Smooth muscle cell of the brain vasculature (primary cell): ENCODE measurements at regions not wholly inside any gene's neighbourhood (a gene's known extent, or its start where the extent isn't known, plus 50 kb on each side); places are given as distances from the start of the nearest gene placed in this dataset.

Experiments used
- DNase-seq: peaks from one replicate; pipeline ENCODE4 v3.0.0-alpha.2; 2012; ENCODE audit warnings: low read depth, low spot score

- no peak for DNase-seq
These were observed 103.1 kb upstream of the KAZN start for GRCh38 chr1:14495381-14495780.

DNA sequence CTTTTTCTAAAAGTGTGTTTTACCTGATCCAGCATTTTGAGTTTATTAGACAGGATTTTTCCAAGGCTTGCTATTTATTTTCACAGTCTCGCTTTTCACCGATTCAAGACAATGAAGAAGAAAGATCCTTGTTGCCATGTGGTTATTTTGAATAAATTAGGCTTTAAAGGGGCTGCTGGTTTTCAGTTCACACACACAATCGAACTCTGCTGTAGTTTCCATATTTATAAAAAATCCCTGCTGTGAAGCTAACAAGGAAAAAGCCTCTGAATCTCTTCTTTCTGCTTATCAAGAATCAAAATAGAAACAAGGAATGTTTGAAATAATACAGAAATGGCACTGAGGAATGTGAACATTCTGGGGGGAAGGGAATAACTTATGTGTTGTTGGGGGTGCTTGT, 102.5 kb upstream of the KAZN start:
- no peak for DNase-seq

DNA sequence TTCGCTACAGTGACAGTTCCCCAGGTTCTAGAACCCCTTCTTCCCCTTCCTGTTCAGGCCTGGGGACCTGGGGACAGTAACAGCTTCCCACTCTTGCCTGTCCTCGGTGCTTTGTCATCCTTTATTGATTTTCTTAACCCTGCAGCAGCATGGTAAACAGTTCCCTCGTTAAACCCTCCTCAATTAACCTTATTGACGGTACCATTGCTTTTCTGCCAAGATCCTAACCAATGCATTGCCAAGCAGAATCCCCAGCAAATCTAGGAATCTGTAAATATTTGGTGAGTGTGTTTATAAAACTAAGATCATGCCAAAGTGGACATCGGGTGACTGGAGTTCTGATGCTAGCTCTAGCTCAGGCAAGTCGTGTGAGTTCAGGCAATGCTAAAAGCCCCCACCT, 99.6 kb upstream of the KAZN start:
- DNase-seq, result no peak

DNA sequence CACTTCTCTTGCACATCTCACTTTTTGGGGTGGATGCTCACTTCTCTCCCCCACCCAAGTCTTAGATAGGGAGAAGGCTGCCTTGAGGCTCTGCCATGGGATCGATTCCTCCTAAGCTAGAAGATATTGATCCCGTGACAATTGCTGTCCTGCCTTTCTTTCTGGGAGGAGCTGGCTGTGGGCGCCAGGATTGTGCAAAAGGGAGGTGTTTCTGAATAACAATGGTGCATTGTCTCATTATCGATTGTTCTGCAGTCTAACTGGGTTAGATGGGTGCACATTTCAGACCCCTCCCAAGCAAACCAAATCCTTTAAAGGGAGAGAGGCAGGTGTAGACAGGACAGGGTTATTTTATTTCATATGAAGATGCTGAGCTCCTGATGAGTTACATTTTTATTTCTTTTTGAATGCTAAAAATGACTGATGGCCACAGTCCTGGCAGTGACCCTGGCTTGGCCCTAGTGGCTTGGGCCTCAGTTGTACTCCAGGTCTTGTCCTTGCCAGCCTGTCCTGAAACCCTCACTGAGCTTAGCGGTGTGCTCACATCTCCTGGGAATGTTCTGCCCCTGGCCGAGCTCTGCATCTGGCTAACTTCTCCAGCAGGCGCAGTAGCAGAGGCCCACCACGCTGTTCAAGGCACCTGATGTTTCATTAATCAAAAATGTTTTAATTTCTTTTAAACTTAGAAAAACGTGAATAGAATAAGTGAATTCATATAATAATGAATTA, 99.0 kb upstream of the KAZN start:
- DNase-seq, result no peak

DNA sequence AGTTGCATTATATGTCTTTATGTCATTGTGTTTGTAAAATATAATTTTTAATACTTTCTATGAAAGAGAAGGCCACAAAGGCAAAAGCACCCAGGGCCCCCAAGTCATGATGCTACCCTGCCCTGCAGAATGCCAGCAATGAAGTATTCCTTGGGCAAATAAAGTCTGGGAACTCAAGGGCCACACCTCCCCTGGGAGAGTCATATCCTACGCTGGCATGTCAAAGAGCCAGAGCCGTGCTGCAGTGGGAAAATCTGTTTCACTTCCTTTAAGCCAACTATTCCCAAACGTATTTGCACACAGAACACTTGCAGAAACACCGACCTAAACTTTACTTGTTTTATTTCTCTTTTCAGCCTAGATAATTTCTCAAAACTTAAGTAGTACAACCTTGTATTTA, 98.4 kb upstream of the KAZN start:
- no peak for DNase-seq

GRCh38 chr1:14500912-14501311, 97.6 kb upstream of the KAZN start:
- DNase-seq, result no peak

- no peak for DNase-seq
These were observed 94.0 kb upstream of the KAZN start for GRCh38 chr1:14504517-14504916.

- no peak for DNase-seq
These were observed 91.8 kb upstream of the KAZN start for GRCh38 chr1:14506471-14507255.

- DNase-seq, result no peak
These were observed 91.2 kb upstream of the KAZN start for GRCh38 chr1:14507262-14507661.

GRCh38 chr1:14508613-14509012, 89.9 kb upstream of the KAZN start:
- no peak for DNase-seq

GRCh38 chr1:14511166-14511680, 87.3 kb upstream of the KAZN start:
- DNase-seq, result no peak

DNA sequence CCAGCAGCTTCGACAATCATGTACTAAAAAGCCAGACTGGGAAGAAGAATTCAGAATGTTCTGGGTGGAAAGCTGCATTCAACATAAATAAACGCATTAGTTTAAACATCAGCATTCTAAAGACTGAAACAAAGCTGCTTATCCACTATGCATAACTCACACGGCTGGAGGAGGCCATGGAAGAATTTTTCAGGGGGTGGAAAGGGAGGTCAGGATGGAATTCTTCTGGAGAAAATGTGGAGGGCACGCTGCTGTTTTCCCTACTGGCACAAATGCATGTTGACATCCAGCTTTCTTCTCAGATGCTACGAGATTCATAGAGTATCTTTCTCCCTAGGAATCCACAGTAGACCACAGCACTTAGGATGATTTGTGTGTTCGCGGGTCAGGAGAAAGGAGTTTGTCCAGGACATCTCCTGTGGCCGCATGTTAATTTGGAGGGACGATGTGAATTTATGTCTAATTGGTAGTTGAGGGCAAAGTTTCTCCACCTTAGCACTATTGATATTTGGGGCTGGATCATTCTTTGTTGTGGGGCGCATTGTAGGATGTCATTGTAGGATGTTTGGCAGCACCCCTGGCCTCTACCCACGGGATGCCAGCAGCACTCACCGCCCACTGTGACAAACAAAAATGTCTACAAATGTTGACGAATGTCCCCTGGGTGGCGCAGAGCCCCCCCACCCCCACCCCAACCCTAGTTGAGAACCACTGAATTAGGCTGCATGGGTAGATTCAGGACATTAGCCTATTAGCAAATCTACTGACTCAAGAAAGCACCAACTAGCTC, 86.5 kb upstream of the KAZN start:
- no peak for DNase-seq

- DNase-seq, result no peak
These were observed 85.4 kb upstream of the KAZN start for GRCh38 chr1:14513111-14513510.

DNA sequence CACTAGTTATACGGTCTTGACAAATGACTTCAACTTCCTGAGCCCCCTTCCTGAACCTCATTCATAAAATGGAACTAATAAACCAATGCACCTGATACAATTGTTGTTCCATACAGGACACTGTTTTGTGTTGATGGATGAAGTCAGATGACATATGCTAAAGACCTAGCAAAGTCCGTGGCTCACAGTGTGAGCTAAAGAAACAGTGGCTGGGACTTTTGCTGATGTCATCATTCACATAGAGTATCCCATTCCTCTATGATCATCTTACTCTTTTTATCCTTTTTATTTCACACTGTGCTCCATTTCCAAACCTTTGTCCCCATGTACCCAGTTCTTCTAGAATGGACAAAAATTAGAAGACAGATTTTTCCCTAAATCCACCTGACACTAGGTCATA, 83.7 kb upstream of the KAZN start:
- DNase-seq, result no peak

DNA sequence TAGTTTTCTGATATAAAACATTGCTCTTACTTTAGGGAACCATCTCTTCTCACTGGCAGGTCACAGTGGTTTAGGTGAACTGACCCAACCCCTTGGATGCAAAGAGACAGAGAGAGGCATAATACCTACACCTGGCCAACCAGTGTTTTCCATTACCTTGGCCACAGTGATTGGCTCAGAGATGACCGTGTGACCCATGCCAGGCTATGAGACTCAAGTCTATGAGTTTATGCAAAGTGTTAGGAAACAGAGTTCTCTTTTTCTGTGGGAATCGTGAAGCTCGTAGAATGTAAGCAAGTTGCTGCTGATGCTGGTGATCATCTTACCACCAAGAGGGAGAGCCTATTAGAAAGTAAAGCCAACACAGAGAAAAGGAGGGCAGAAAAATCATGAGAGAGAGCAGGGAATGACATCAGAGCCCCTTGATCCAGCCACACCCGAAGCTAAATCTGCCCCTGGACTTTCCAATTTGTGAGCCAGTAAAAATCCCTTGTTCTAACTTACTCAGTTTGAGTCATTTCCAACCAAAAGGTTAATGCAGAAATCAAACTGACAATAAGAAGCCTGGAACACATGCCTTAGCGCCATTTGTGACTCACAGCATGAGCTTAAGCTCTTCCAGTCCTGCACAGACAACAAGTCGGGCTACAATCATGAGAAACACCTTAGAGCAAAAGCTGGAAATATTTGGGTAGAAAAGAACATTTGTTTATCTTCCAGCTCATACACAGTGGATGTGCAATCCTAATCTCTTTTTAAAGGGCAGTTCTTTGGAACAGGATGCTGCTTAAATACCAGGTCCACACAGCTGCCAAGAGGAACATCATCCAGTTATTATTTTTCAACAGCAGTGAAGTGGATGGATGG, 81.3 kb upstream of the KAZN start:
- DNase-seq, result no peak

GRCh38 chr1:14517841-14518180, 80.7 kb upstream of the KAZN start:
- DNase-seq, result no peak

- DNase-seq, result no peak
These were observed 78.5 kb upstream of the KAZN start for GRCh38 chr1:14519976-14520375.

DNA sequence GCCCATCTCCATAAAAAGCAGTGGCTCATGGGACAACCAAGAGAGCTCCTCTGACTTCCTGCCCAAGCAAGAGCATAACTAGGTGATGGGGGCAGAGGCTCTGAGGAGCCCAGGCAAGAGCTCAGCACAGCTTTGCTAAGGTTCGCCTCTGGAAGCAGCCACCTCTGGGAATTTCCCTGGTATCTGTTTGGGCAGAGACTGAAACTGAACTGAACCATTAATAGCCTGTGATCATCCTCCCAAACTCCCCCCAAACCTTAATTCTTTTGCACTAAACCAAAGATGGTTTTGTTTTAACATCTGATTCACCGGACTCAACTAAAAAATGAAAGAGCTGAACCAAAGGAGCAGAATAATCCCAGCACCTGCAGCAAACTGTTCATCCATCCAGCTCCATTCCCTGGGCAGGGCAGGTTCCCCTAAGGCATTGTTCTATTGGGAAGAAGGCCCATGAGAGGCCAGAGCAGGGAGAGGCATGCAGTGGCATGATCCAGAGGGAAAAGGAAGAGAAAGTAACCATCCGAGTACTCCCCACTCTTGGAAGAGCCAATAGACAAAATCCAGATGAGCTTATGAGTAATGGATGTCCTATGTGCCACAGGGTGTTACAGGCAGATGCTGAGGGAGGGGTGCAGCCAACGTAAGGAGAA, 77.8 kb upstream of the KAZN start:
- no peak for DNase-seq

GRCh38 chr1:14521622-14522021, 76.9 kb upstream of the KAZN start:
- DNase-seq, result no peak

GRCh38 chr1:14522077-14522925, 76.2 kb upstream of the KAZN start:
- no peak for DNase-seq
